DND-41 (cell line): ENCODE measurements at regions not wholly inside any gene's neighbourhood (a gene's known extent, or its start where the extent isn't known, plus 50 kb on each side); places are given as distances from the start of the nearest gene placed in this dataset.

Experiments used
- ATAC-seq: fragments of 200-7000 bp; cut with Tn5 transposase; 3 replicates; pipeline ENCODE4 v1.9.1; 2021; ENCODE audit warnings: low read depth; ENCODE audit not compliant: insufficient read depth
- DNase-seq: peaks from one replicate; pipeline ENCODE4 v3.0.0-alpha.2; 2020
- H2AFZ ChIP-seq: 2 replicates; pipeline ENCODE4 v1.6.0; 2012; ENCODE audit warnings: low read depth, low read length
- H3K27ac ChIP-seq: 2 replicates; pipeline ENCODE4 v1.5.1; 2012; ENCODE audit warnings: low read length, inconsistent platforms
- H3K27me3 ChIP-seq: fragments of 200-600 bp; sonication (generic); 2 replicates; pipeline ENCODE4 v1.6.0; 2012; ENCODE audit warnings: low read length, mild to moderate bottlenecking, inconsistent platforms; ENCODE audit not compliant: insufficient read depth, poor library complexity
- H3K36me3 ChIP-seq: 2 replicates; pipeline ENCODE4 v1.5.1; 2012; ENCODE audit warnings: low read length, inconsistent platforms; ENCODE audit not compliant: insufficient read depth
- H3K4me1 ChIP-seq: 2 replicates; pipeline ENCODE4 v1.5.1; 2012; ENCODE audit warnings: mild to moderate bottlenecking, low read length; ENCODE audit not compliant: insufficient read depth
- H3K4me2 ChIP-seq: 2 replicates; pipeline ENCODE4 v1.6.0; 2012; ENCODE audit warnings: mild to moderate bottlenecking, moderate library complexity, low read length, inconsistent platforms; ENCODE audit not compliant: insufficient read depth
- H3K4me3 ChIP-seq, 2 experiments: fragments of 200-600 bp in 1 of 2; shearing (Covaris generic) in 1 of 2; 2 replicates each; pipeline ENCODE4 v1.5.1; 2012 to 2016; ENCODE audit warnings: inconsistent platforms in 2 of 2, low read length in 2 of 2, mild to moderate bottlenecking in 2 of 2, low read depth in 1 of 2, moderate library complexity in 1 of 2
- H3K79me2 ChIP-seq: 2 replicates; pipeline ENCODE4 v1.6.0; 2012; ENCODE audit warnings: low read length, inconsistent platforms; ENCODE audit not compliant: insufficient read depth
- H3K9ac ChIP-seq: 2 replicates; pipeline ENCODE4 v1.6.0; 2012; ENCODE audit warnings: low read depth, mild to moderate bottlenecking, inconsistent platforms, low read length, moderate library complexity
- H3K9me3 ChIP-seq: 2 replicates; pipeline ENCODE4 v1.5.1; 2012; ENCODE audit warnings: low read length, moderate library complexity, mild to moderate bottlenecking, inconsistent platforms; ENCODE audit not compliant: insufficient read depth, severe bottlenecking
- H4K20me1 ChIP-seq: 2 replicates; pipeline ENCODE4 v1.6.0; 2012; ENCODE audit warnings: low read length; ENCODE audit not compliant: insufficient read depth
- EZH2 ChIP-seq: IDR thresholded peaks from 3 replicates; pipeline ENCODE4 v1.6.1; 2012; ENCODE audit warnings: borderline replicate concordance, low read depth, mild to moderate bottlenecking, moderate library complexity, low read length, inconsistent platforms; ENCODE audit not compliant: severe bottlenecking
- TF ChIP-seq, protein P1 (sequence below): IDR thresholded peaks from 2 replicates; pipeline ENCODE4 v1.5.1; 2012; ENCODE audit warnings: borderline replicate concordance, low read length, moderate library complexity, mild to moderate bottlenecking; ENCODE audit not compliant: poor library complexity, severe bottlenecking; ENCODE audit errors: extremely low read depth

GRCh38 chr17:14481664-14482063 is 180.8 kb downstream of the HS3ST3B1 start:
- H3K36me3 ChIP-seq: no peaks in the 10 kb centered on the region
- no peak overlapping the region for H3K4me3 ChIP-seq
- DNase-seq (no peak), ATAC-seq (no peak)
- H3K27ac ChIP-seq: no peak overlapping the region
- H3K9me3 ChIP-seq: no peaks in the 10 kb centered on the region
- no peak overlapping the region for H3K4me2 ChIP-seq
- TF ChIP-seq, protein P1, sequence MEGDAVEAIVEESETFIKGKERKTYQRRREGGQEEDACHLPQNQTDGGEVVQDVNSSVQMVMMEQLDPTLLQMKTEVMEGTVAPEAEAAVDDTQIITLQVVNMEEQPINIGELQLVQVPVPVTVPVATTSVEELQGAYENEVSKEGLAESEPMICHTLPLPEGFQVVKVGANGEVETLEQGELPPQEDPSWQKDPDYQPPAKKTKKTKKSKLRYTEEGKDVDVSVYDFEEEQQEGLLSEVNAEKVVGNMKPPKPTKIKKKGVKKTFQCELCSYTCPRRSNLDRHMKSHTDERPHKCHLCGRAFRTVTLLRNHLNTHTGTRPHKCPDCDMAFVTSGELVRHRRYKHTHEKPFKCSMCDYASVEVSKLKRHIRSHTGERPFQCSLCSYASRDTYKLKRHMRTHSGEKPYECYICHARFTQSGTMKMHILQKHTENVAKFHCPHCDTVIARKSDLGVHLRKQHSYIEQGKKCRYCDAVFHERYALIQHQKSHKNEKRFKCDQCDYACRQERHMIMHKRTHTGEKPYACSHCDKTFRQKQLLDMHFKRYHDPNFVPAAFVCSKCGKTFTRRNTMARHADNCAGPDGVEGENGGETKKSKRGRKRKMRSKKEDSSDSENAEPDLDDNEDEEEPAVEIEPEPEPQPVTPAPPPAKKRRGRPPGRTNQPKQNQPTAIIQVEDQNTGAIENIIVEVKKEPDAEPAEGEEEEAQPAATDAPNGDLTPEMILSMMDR: no peak
- no peak for TF ChIP-seq EZH2
- H3K27me3 ChIP-seq: no peaks in the 10 kb centered on the region
- no peaks in the 10 kb centered on the region for H3K4me1 ChIP-seq
- H3K79me2 ChIP-seq: no peaks in the 10 kb centered on the region
- H4K20me1 ChIP-seq: no peaks in the 10 kb centered on the region
- H2AFZ ChIP-seq: peak overlapping the region; percentile 21; the same call in 1 of the 2 replicates
- H3K9ac ChIP-seq: no peak overlapping the region

DNA sequence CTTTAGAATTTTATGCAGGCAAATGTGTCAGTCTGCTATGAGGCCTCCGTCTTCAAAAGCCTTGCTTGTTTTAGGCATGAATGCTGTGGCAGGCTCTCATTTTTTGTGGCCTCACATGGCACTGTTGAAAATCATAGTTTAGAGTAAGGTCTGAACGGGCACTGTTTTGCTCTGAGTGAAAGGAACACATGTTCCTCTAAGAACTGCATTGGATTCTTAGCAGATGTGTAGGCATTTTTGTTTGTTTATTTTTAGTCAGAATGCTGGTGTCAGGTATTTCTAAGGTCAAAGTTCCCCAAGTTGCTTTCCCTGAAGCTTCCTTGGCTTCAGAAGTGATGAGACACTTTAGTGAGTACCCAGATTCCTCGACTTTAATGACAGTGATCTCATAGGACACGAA is 173.7 kb downstream of the HS3ST3B1 start:
- Histone ChIP-seq H3K36me3 (no peaks in the 10 kb centered on the region), H4K20me1 (no peaks in the 10 kb centered on the region), H3K4me1 (peaks cover 18% of the 10 kb centered on the region), H3K4me3 (no peak overlapping the region), H3K9me3 (no peaks in the 10 kb centered on the region), H2AFZ (no peak overlapping the region), H3K27ac (no peak overlapping the region), H3K9ac (no peak overlapping the region), H3K27me3 (no peaks in the 10 kb centered on the region), H3K4me2 (no peak overlapping the region), H3K79me2 (no peaks in the 10 kb centered on the region)
- TF ChIP-seq, protein P1: no peak
- DNase-seq (no peak), ATAC-seq (no peak)

- H2AFZ ChIP-seq: no peak overlapping the region
- H3K27me3 ChIP-seq: no peaks in the 10 kb centered on the region
- H3K4me3 ChIP-seq: no peak overlapping the region
- H3K4me2 ChIP-seq: no peak overlapping the region
- ATAC-seq (no peak), DNase-seq (no peak)
- TF ChIP-seq EZH2: no peak
- TF ChIP-seq, protein P1: no peak
- H3K4me1 ChIP-seq: peaks cover 20% of the 10 kb centered on the region
- no peaks in the 10 kb centered on the region for H3K36me3 ChIP-seq
- H3K9me3 ChIP-seq: no peaks in the 10 kb centered on the region
- no peaks in the 10 kb centered on the region for H3K79me2 ChIP-seq
- H3K9ac ChIP-seq: no peak overlapping the region
- H4K20me1 ChIP-seq: no peaks in the 10 kb centered on the region
- H3K27ac ChIP-seq: peak overlapping the region; percentile 51
Measured at GRCh38 chr17:14471052-14471451, 170.2 kb downstream of the HS3ST3B1 start.

- H3K9me3 ChIP-seq: no peaks in the 10 kb centered on the region
- no peak overlapping the region for H3K4me3 ChIP-seq
- H3K36me3 ChIP-seq: no peaks in the 10 kb centered on the region
- DNase-seq (peak; percentile 38), ATAC-seq (peak; percentile 72)
- no peak overlapping the region for H3K9ac ChIP-seq
- no peak overlapping the region; the same call in 1 of the 2 replicates for H2AFZ ChIP-seq
- peaks cover 20% of the 10 kb centered on the region for H3K4me1 ChIP-seq
- no peaks in the 10 kb centered on the region for H3K79me2 ChIP-seq
- no peaks in the 10 kb centered on the region for H3K27me3 ChIP-seq
- TF ChIP-seq EZH2: no peak
- TF ChIP-seq, protein P1: no peak
- H3K27ac ChIP-seq: peak overlapping the region; percentile 51
- H4K20me1 ChIP-seq: no peaks in the 10 kb centered on the region
- no peak overlapping the region for H3K4me2 ChIP-seq
Measured at GRCh38 chr17:14470417-14470816, 169.5 kb downstream of the HS3ST3B1 start.
